ENCODE measurements at regions not wholly inside any gene's neighbourhood (a gene's known extent, or its start where the extent isn't known, plus 50 kb on each side); places are given as distances from the start of the nearest gene placed in this dataset.

GRCh38 chr6:126534401-126534800 is 194.5 kb downstream of the CENPW start:
- TF ChIP-seq, protein P1, sequence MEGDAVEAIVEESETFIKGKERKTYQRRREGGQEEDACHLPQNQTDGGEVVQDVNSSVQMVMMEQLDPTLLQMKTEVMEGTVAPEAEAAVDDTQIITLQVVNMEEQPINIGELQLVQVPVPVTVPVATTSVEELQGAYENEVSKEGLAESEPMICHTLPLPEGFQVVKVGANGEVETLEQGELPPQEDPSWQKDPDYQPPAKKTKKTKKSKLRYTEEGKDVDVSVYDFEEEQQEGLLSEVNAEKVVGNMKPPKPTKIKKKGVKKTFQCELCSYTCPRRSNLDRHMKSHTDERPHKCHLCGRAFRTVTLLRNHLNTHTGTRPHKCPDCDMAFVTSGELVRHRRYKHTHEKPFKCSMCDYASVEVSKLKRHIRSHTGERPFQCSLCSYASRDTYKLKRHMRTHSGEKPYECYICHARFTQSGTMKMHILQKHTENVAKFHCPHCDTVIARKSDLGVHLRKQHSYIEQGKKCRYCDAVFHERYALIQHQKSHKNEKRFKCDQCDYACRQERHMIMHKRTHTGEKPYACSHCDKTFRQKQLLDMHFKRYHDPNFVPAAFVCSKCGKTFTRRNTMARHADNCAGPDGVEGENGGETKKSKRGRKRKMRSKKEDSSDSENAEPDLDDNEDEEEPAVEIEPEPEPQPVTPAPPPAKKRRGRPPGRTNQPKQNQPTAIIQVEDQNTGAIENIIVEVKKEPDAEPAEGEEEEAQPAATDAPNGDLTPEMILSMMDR (IDR thresholded peaks at IDR 0.05): no peak
- TF ChIP-seq POLR2AphosphoS5 (IDR thresholded peaks at IDR 0.05; ENCODE audit: insufficient read depth in 1 of 2, low read depth in 1 of 2): no peak
- no peak for TF ChIP-seq POLR2A (IDR thresholded peaks at IDR 0.05)
